Glutamatergic neuron (in vitro differentiated cells): ENCODE measurements at regions not wholly inside any gene's neighbourhood (a gene's known extent, or its start where the extent isn't known, plus 50 kb on each side); places are given as distances from the start of the nearest gene placed in this dataset.

Experiments
- DNase-seq: peaks from one replicate; pipeline ENCODE4 v3.0.0; 2022
- H3K27ac Mint-ChIP-seq: one replicate; pipeline ENCODE4 v1.8.0; 2020; ENCODE audit warnings: mild to moderate bottlenecking, mixed read lengths, inconsistent platforms; ENCODE audit not compliant: unreplicated experiment
- H3K27me3 Mint-ChIP-seq: one replicate; pipeline ENCODE4 v1.8.0; 2020; ENCODE audit warnings: mild to moderate bottlenecking, moderate library complexity, mixed read lengths, inconsistent platforms; ENCODE audit not compliant: unreplicated experiment
- H3K36me3 Mint-ChIP-seq: one replicate; pipeline ENCODE4 v1.8.0; 2020; ENCODE audit warnings: mild to moderate bottlenecking, mixed read lengths, inconsistent platforms; ENCODE audit not compliant: unreplicated experiment
- H3K4me1 Mint-ChIP-seq: one replicate; pipeline ENCODE4 v1.8.0; 2020; ENCODE audit warnings: mild to moderate bottlenecking, low read depth, mixed read lengths, inconsistent platforms; ENCODE audit not compliant: unreplicated experiment
- H3K4me3 Mint-ChIP-seq: one replicate; pipeline ENCODE4 v1.8.0; 2020; ENCODE audit warnings: mild to moderate bottlenecking, mixed read lengths, inconsistent platforms; ENCODE audit not compliant: unreplicated experiment
- H3K9me3 Mint-ChIP-seq: one replicate; pipeline ENCODE4 v1.8.0; 2020; ENCODE audit warnings: mild to moderate bottlenecking, moderate library complexity, mixed read lengths, inconsistent platforms; ENCODE audit not compliant: unreplicated experiment
- TF ChIP-seq, protein P1 (sequence below): fragments of 200-600 bp; sonication (generic); IDR thresholded peaks from one replicate; pipeline ENCODE4 v1.5.0; 2021; ENCODE audit not compliant: partially characterized antibody, unreplicated experiment

DNA sequence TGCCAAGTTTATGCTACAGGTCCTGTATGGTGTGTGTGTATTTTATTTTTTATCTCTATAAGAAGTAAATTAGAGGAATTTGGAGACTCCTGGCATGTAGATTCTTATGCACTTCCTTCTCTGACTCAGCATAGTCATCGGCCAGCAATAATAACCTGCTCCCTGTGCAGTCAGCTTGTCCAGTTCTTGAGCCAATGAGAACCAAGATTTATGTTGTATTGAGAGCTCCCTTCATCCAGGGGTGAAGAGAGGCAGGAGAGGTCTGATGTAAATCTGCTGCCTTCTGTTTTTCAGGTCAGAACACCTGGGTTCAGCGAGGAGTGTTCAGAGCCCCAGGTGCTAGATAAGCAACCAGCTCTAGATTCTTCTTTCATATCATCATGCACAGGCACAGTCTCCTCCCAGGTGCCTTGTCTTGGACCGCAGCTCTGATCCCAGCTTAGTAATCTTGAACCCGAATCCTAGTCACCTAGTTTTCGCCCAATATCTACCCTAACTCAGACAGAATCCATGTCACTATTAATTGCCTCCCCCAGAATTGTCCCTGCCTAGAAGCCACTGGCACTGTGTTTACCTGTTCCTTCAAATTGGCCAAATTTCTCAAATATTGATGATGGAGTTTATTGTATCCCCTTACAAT, 328.2 kb upstream of the NCAM1 start:
- Mint-ChIP-seq H3K36me3 (no peaks in the 10 kb centered on the region), H3K9me3 (no peaks in the 10 kb centered on the region), H3K4me1 (peaks cover 4% of the 10 kb centered on the region), H3K27me3 (no peaks in the 10 kb centered on the region), H3K4me3 (no peak overlapping the region), H3K27ac (no peak overlapping the region)
- TF ChIP-seq, protein P1, sequence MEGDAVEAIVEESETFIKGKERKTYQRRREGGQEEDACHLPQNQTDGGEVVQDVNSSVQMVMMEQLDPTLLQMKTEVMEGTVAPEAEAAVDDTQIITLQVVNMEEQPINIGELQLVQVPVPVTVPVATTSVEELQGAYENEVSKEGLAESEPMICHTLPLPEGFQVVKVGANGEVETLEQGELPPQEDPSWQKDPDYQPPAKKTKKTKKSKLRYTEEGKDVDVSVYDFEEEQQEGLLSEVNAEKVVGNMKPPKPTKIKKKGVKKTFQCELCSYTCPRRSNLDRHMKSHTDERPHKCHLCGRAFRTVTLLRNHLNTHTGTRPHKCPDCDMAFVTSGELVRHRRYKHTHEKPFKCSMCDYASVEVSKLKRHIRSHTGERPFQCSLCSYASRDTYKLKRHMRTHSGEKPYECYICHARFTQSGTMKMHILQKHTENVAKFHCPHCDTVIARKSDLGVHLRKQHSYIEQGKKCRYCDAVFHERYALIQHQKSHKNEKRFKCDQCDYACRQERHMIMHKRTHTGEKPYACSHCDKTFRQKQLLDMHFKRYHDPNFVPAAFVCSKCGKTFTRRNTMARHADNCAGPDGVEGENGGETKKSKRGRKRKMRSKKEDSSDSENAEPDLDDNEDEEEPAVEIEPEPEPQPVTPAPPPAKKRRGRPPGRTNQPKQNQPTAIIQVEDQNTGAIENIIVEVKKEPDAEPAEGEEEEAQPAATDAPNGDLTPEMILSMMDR = no peak
- no peak for DNase-seq

DNA sequence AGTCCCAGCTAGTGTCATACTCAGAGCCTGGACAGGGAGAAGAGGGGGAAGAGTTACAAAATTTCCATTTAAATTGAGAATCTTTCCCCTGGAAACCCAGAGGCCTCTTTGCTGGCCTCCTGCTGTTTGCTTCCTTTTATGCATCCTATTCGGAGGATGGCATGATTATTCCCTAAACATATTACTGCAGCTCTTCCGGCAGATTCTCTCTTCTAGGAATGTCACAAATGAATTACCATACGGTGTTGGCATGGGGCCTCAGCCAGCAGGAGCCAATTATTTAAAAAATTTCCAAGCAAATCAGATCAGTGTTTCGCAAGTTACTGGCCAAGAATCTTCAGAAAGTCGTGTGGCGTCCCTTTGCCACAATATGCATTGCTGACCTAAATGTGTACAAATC, 326.7 kb upstream of the NCAM1 start:
- H3K4me3 Mint-ChIP-seq = no peak overlapping the region
- no peaks in the 10 kb centered on the region for H3K27me3 Mint-ChIP-seq
- no peak for DNase-seq
- no peaks in the 10 kb centered on the region for H3K9me3 Mint-ChIP-seq
- peaks cover 4% of the 10 kb centered on the region for H3K4me1 Mint-ChIP-seq
- no peak overlapping the region for H3K27ac Mint-ChIP-seq
- peaks cover 10% of the 10 kb centered on the region for H3K36me3 Mint-ChIP-seq
- TF ChIP-seq, protein P1 = no peak

DNA sequence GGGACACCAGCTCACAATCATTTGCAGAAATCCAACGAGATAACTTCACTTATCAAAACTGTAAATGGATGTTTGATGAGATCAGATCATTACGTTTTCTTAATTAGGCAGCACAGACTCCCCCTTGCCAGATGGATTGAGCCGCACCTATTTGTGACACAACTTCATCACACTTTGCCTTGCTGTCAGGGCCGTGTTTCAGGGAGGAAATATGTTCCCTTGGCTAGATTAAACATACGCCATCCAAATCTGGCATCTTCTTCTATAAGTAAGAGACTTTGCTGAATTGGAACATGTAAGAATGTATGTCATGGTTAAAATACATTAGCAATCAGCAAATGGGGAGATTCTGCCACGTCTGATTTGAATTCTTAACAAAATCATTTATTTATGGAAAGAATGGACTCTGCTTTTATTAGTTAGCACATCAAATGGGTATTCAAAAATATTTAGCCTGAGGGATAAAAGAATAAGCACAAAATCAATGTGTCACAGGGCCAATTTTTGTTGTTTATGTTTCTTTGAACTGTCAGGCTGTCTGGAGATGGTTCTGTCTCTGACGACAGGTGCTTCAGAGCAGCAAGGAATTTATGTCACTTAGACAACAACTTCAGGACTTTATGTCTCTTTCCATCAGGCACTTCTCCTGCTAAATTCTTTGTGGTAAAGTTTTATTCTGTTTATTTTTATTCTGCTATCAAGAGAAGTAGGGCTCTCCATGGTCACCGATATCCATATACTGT, 326.1 kb upstream of the NCAM1 start:
- TF ChIP-seq, protein P1 = no peak
- H3K27ac Mint-ChIP-seq = no peak overlapping the region
- H3K9me3 Mint-ChIP-seq = no peaks in the 10 kb centered on the region
- peaks cover 4% of the 10 kb centered on the region for H3K4me1 Mint-ChIP-seq
- no peak for DNase-seq
- H3K36me3 Mint-ChIP-seq = peaks cover 10% of the 10 kb centered on the region
- H3K4me3 Mint-ChIP-seq = no peak overlapping the region
- no peaks in the 10 kb centered on the region for H3K27me3 Mint-ChIP-seq

DNA sequence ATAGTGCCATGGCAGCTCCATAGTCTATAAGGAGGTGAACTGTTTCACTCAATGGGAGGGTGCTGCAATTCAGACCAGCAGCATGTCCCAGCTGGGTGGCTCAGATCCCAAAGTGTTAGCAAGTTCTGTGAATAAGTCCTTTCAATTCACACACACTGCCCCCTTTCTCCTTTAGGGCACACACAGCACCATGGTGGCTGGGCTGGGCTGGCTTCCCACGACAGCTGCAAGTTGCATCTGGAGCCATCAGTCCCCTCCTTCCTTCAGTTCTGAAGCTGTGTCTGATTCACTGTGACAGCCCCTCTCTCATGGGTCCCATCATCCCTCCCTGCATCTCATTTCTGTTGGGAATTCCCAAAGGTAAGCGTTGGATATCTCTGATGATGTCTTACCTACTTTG, 324.1 kb upstream of the NCAM1 start:
- DNase-seq = no peak

More for the DNA sequence above, 324.1 kb upstream of the NCAM1 start:
- Mint-ChIP-seq H3K4me3 (no peak overlapping the region), H3K27ac (no peak overlapping the region), H3K36me3 (peaks cover 17% of the 10 kb centered on the region), H3K4me1 (peaks cover 4% of the 10 kb centered on the region), H3K27me3 (no peaks in the 10 kb centered on the region), H3K9me3 (peaks cover 2% of the 10 kb centered on the region)
- TF ChIP-seq, protein P1 = no peak
